ENCODE measurements at regions not wholly inside any gene's neighbourhood (a gene's known extent, or its start where the extent isn't known, plus 50 kb on each side); places are given as distances from the start of the nearest gene placed in this dataset.

GRCh38 chr4:115376866-115377265 lies 263.4 kb upstream of the NDST4 start:
- TF ChIP-seq CTCF (IDR thresholded peaks at IDR 0.05) (no peak), POLR2A (IDR thresholded peaks at IDR 0.05) (no peak)

Data from heart left ventricle (tissue), 13 donors.